IMR-90 (cell line): ENCODE measurements at regions not wholly inside any gene's neighbourhood (a gene's known extent, or its start where the extent isn't known, plus 50 kb on each side); places are given as distances from the start of the nearest gene placed in this dataset.

Experiments used
- ATAC-seq: fragments of 200-7000 bp; cut with Tn5 transposase; 2 replicates; pipeline ENCODE4 v1.9.1; 2020; ENCODE audit warnings: low read depth, mild to moderate bottlenecking, moderate library complexity
- BruUV-seq: library from RNA; stranded (reverse); fragments of 400-500 nt; replicated peaks from 2 replicates; lab custom pipeline; 2021; lab: Mats Ljungman, UMichigan
- CTCF ChIA-PET: fragments of 300-600 bp; formaldehyde crosslinking; extraction: SDS; loops from one replicate; lab custom pipeline; 2021; ENCODE audit warnings: antibody characterized with exemption; lab: Yijun Ruan, JAX
- POLR2A ChIA-PET: fragments of 300-600 bp; sonication (Branson Sonifier 250); formaldehyde crosslinking; loops from one replicate; lab custom pipeline; 2022; ENCODE audit warnings: antibody characterized with exemption; ENCODE audit not compliant: unreplicated experiment; lab: Charles Lee
- DNase-seq: peaks from one replicate; pipeline ENCODE4 v3.0.0; 2013
- H2AFZ ChIP-seq: replicated peaks from 2 replicates; pipeline ENCODE3; 2013; ENCODE audit warnings: low read length, mild to moderate bottlenecking; ENCODE audit not compliant: poor library complexity
- H2AK5ac ChIP-seq: 2 replicates; pipeline ENCODE4 v1.6.1; 2013; ENCODE audit warnings: low read depth, low read length, inconsistent platforms
- H2AK9ac ChIP-seq: replicated peaks from 2 replicates; pipeline ENCODE3; 2013; ENCODE audit warnings: mild to moderate bottlenecking, low read depth, low read length, moderate library complexity; ENCODE audit not compliant: poor library complexity
- H2BK120ac ChIP-seq: 2 replicates; pipeline ENCODE4 v1.6.1; 2013; ENCODE audit warnings: low read depth, low read length, inconsistent platforms
- H2BK15ac ChIP-seq: 3 replicates; pipeline ENCODE4 v1.6.1; 2013; ENCODE audit warnings: low read depth, low read length, inconsistent platforms
- H2BK20ac ChIP-seq: 2 replicates; pipeline ENCODE4 v1.6.1; 2013; ENCODE audit warnings: low read depth, mild to moderate bottlenecking, inconsistent platforms, low read length, moderate library complexity
- H2BK5ac ChIP-seq: 2 replicates; pipeline ENCODE4 v1.6.1; 2013; ENCODE audit warnings: mild to moderate bottlenecking, low read depth, low read length, inconsistent platforms; ENCODE audit not compliant: poor library complexity, severe bottlenecking
- H3K14ac ChIP-seq: replicated peaks from 2 replicates; pipeline ENCODE4 v1.6.1; 2013; ENCODE audit warnings: low read depth, low read length, inconsistent platforms
- H3K18ac ChIP-seq: 2 replicates; pipeline ENCODE4 v1.6.1; 2013; ENCODE audit warnings: low read depth, low read length, control low read depth
- H3K23ac ChIP-seq: 2 replicates; pipeline ENCODE4 v1.6.1; 2013; ENCODE audit warnings: low read depth, low read length, inconsistent platforms
- H3K27ac ChIP-seq: 2 replicates; pipeline ENCODE4 v1.5.1; 2013; ENCODE audit warnings: mild to moderate bottlenecking, control low read depth, low read length; ENCODE audit not compliant: insufficient read depth
- H3K27me3 ChIP-seq: 2 replicates; pipeline ENCODE4 v1.6.1; 2013; ENCODE audit warnings: low read length; ENCODE audit not compliant: control insufficient read depth, insufficient read depth
- H3K36me3 ChIP-seq: 2 replicates; pipeline ENCODE4 v1.6.1; 2013; ENCODE audit warnings: low read length, mixed read lengths; ENCODE audit not compliant: control insufficient read depth, insufficient read depth
- H3K4ac ChIP-seq: 2 replicates; pipeline ENCODE4 v1.6.1; 2013; ENCODE audit warnings: low read depth, low read length, inconsistent platforms
- H3K4me1 ChIP-seq: 2 replicates; pipeline ENCODE4 v1.6.1; 2013; ENCODE audit warnings: low read length, mixed read lengths; ENCODE audit not compliant: control insufficient read depth, insufficient read depth
- H3K4me2 ChIP-seq: 2 replicates; pipeline ENCODE4 v1.6.1; 2013; ENCODE audit warnings: low read depth, mild to moderate bottlenecking, control low read depth, low read length, moderate library complexity
- H3K4me3 ChIP-seq: 2 replicates; pipeline ENCODE4 v1.5.1; 2013; ENCODE audit warnings: low read depth, mild to moderate bottlenecking, control low read depth, low read length, moderate library complexity; ENCODE audit not compliant: insufficient read depth
- H3K56ac ChIP-seq: 2 replicates; pipeline ENCODE4 v1.6.1; 2013; ENCODE audit warnings: low read length, inconsistent platforms; ENCODE audit not compliant: insufficient read depth; ENCODE audit errors: extremely low read depth
- H3K79me1 ChIP-seq, 2 experiments: 2 replicates each; pipeline ENCODE4 v1.6.1; 2013; ENCODE audit warnings: low read length in 2 of 2, inconsistent platforms in 1 of 2, low read depth in 1 of 2
- H3K9ac ChIP-seq: 2 replicates; pipeline ENCODE4 v1.6.1; 2013; ENCODE audit warnings: low read depth, low read length, control low read depth
- H3K9me1 ChIP-seq: 2 replicates; pipeline ENCODE4 v1.6.1; 2013; ENCODE audit warnings: low read length, inconsistent platforms; ENCODE audit not compliant: insufficient read depth
- H3K9me3 ChIP-seq: 2 replicates; pipeline ENCODE4 v1.6.1; 2013; ENCODE audit warnings: low read length; ENCODE audit not compliant: control insufficient read depth, insufficient read depth
- H4K20me1 ChIP-seq: 2 replicates; pipeline ENCODE4 v1.6.1; 2013; ENCODE audit warnings: low read length, inconsistent platforms; ENCODE audit not compliant: insufficient read depth
- H4K5ac ChIP-seq: 2 replicates; pipeline ENCODE4 v1.6.1; 2013; ENCODE audit warnings: mild to moderate bottlenecking, low read depth, low read length, control low read depth
- H4K8ac ChIP-seq, 2 experiments: 2 replicates each; pipeline ENCODE4 v1.6.1; 2013; ENCODE audit warnings: low read depth in 2 of 2, low read length in 2 of 2, control low read depth in 1 of 2, inconsistent platforms in 1 of 2
- H4K91ac ChIP-seq: 2 replicates; pipeline ENCODE4 v1.6.1; 2013; ENCODE audit warnings: low read depth, low read length, inconsistent platforms; ENCODE audit not compliant: insufficient read depth
- CHD1 ChIP-seq: IDR thresholded peaks from 2 replicates; pipeline ENCODE4 v1.6.1; 2012; ENCODE audit warnings: low read depth, low read length, improper control_type of control experiment
- MAFK ChIP-seq: IDR thresholded peaks from 2 replicates; pipeline ENCODE4 v1.6.1; 2012; ENCODE audit warnings: low read depth, low read length, improper control_type of control experiment
- SMC3 ChIP-seq: fragments of 150-350 bp; IDR thresholded peaks from 2 replicates; pipeline ENCODE4 v1.6.1; 2016; ENCODE audit warnings: low read depth, mild to moderate bottlenecking, antibody characterized with exemption, low read length, moderate library complexity
- WGBS, 2 experiments: methylation state at CpG; one replicate each; pipeline versions ENCODE4 v1.1.5 to v1.1.7; 2013; ENCODE audit warnings: missing lambda C conversion rate in 2 of 2; ENCODE audit not compliant: insufficient read length in 1 of 2; ENCODE audit errors: extremely low coverage in 2 of 2; 5-methylcytosine and 5-hydroxymethylcytosine counted together
- dilution Hi-C: fragments of 300-500 bp; cut with HindIII; formaldehyde crosslinking; loops from one replicate; pipeline ENCODE4 v1.14.3; 2018; ENCODE audit warnings: low sequenced_read_pairs; ENCODE audit not compliant: unreplicated experiment
- in situ Hi-C: fragments of 300-500 bp; cut with MboI; formaldehyde crosslinking; loops from 3 replicates; pipeline ENCODE4 v1.14.3; 2019; ENCODE audit warnings: low sequenced_read_pairs, inconsistent platforms, mixed read lengths
- intact Hi-C: fragments of 100-400 bp; cut with micrococcal nuclease; formaldehyde crosslinking; loops from 2 replicates; pipeline ENCODE4 v1.10.0; 2022

DNA sequence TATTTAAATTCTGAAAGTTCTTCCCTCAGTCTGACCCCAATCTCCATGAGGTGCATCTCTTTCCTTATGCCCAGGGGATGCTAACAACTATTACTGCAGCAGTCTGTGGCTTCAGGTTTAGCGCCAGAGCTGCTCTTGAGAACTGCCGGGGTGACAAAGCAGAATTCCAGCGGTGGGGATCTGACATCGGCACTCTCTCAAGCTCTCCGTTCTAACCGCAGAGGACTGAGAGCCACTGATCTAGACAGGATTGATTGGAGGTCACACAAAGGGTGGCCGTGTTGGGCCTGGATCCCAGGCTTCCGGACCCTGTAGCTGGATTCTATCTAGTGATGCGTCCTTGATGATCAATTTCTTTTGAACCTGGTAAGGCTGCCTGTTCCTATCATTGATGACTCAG is 155.6 kb upstream of the TMEM132C start:
- Histone ChIP-seq H4K91ac (no peak overlapping the region), H2BK120ac (no peak overlapping the region), H2BK20ac (no peak overlapping the region), H3K4me1 (no peaks in the 10 kb centered on the region), H2BK5ac (no peak overlapping the region), H2AFZ (no peak overlapping the region), H3K4me2 (no peak overlapping the region), H3K9me3 (peaks cover 18% of the 10 kb centered on the region; the same call in 1 of the 2 replicates), H3K23ac (no peak overlapping the region), H3K27me3 (no peaks in the 10 kb centered on the region), H3K18ac (no peak overlapping the region), H4K8ac (no peak overlapping the region), H3K9me1 (no peaks in the 10 kb centered on the region), H3K9ac (no peak overlapping the region), H2BK15ac (no peak overlapping the region), H3K27ac (no peak overlapping the region), H2AK9ac (no peak overlapping the region), H3K56ac (no peak overlapping the region), H3K79me1 (no peaks in the 10 kb centered on the region), H3K4me3 (no peak overlapping the region), H4K20me1 (no peaks in the 10 kb centered on the region), H2AK5ac (no peak overlapping the region), H3K14ac (no peak overlapping the region), H4K5ac (no peak overlapping the region), H3K4ac (no peak overlapping the region), H3K36me3 (no peaks in the 10 kb centered on the region)
- intact Hi-C loops (no loop called here), in situ Hi-C loops (no loop called here), dilution Hi-C loops (no loop called here)
- CTCF ChIA-PET = no interaction called here
- TF ChIP-seq MAFK (no peak), SMC3 (no peak), CHD1 (no peak)
- no TSS peak for BruUV-seq
- 35% methylated on average over 5 of the region's 9 CpGs; no CpG with 5 or more reads in 1 of the 2 experiments for WGBS, 2 experiments
- DNase-seq (no peak), ATAC-seq (no peak)
- POLR2A ChIA-PET = no interaction called here
